ENCODE measurements at regions not wholly inside any gene's neighbourhood (a gene's known extent, or its start where the extent isn't known, plus 50 kb on each side); places are given as distances from the start of the nearest gene placed in this dataset.
"Not testable (repeated sequence)": the region's sequence is repeated elsewhere in the genome, so short reads cannot be mapped to it uniquely, and the experiment has no call there.

GRCh38 chr10:22824520-22824919 is 103.3 kb upstream of the ARMC3 start:
- DNase-seq = no peak

- no peak for DNase-seq
These were observed 104.7 kb upstream of the ARMC3 start for GRCh38 chr10:22823109-22823508.

DNA sequence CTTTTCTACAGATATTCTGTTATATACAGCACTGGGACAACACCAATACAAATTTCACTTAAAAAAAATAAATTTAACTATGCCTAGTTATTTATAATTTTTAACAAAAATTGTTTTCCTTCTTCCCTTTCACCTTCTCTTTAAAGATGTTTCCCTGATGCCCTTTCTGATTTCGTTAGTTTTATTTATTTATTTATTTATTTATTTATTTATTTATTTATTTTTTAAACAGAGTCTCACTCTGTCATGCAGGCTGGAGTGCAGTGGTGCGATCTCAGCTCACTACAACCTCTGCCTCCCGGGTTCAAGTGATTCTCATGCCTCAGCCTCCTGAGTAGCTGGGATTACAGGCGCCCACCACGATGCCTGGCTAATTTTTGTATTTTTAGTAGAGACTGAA is 105.9 kb upstream of the ARMC3 start:
- not testable (repeated sequence) for DNase-seq

DNA sequence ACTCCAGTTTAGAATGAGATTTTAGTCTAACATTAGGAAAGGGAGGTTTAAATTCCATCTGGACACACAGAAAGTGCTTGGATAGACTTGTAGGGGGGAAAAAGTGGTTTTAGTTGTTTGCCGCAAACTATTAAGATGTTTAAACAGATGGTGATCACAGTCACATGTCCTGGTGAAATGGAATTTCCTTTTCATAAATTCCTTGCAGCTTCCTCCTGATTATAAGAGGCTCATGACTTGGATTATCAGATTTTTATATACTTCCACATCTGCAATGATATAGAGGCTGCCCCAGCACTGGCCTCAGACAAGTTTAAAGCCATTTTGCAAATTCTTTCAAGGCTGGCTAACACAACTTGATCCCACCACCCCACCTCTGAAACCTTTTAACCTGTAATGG is 106.4 kb upstream of the ARMC3 start:
- no peak for DNase-seq

- peak; percentile 74 for DNase-seq
These were observed 101.9 kb upstream of the PIP4K2A start for GRCh38 chr10:22816298-22816653.

GRCh38 chr10:22810643-22811465 is 96.5 kb upstream of the PIP4K2A start:
- DNase-seq = no peak

- DNase-seq = no peak
These were observed 92.9 kb upstream of the PIP4K2A start for GRCh38 chr10:22807238-22807637.

DNA sequence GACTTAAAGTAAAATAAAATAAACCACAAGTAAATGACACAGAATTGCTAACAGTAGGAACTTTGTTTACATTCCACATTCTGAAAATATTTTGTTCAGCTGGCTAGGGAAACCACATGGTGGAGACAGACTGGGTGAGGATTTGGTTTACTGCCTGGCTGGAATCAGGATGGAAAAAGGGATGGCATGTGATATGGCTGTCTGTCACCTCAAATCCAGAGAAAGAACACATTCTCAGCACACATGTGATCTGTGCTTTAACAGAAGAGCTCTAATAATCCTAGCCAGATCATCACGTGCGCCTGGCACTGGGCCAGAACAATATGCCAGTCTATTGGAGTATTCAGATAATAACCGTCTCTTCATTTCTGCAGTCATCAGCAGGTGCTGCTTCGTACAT is 90.9 kb upstream of the PIP4K2A start:
- DNase-seq = no peak

- no peak for DNase-seq
These were observed 89.0 kb upstream of the PIP4K2A start for GRCh38 chr10:22803261-22803885.

DNA sequence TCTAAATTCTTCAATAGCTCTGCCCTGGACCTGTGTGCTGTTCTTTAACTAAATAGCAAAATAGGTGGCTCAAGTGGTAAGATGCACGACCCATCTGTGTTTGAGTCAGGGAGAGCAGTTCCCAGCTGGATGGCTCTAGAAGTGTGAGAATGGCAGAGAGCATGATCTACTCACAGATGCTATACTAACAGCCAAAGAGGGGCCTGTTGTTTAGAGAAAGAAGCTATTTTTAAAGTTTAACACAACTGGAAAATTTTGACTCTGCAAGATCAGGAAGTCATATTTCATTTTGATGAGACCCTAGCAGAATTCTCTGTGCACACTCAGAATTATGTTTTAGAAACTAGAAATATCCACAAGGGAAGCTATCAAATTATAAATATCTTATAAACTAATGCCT is 87.4 kb upstream of the PIP4K2A start:
- DNase-seq = no peak

DNA sequence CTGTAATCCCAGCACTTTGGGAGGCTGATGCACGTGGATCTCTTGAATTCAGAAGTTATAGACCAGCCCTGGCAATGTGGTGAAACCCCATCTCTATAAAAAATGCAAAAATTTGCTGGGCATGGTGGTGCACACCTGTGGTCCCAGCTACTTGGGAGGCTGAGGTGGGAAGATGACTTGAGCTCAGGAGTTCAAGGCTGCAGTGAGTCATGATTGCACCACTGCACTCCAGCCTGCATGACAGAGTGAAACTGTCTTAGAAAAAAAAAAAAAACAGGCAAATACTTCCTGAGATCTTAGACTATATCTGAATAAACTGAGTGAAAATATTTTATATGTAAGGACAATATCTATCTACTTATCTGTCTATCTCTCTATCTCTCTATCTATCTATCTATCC is 83.4 kb upstream of the PIP4K2A start:
- not testable (repeated sequence) for DNase-seq

DNA sequence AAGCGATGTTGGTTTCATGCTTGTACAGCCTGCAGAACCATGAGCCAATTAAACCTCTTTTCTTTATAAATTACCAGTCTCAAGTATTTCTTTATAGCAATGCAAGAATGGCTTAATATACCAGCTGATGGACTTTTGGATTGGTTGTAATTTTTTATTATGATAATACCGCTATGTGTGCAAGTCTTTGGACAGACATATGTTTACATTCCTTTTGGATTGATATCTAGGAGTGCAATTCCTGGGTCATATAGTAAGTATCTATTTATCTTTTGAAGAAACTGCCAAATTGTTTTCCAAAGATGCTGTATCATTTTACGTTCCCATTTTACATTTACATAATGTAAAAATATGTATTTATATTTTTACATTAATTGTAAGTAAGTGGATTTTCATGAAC is 81.2 kb upstream of the PIP4K2A start:
- DNase-seq = no peak

DNA sequence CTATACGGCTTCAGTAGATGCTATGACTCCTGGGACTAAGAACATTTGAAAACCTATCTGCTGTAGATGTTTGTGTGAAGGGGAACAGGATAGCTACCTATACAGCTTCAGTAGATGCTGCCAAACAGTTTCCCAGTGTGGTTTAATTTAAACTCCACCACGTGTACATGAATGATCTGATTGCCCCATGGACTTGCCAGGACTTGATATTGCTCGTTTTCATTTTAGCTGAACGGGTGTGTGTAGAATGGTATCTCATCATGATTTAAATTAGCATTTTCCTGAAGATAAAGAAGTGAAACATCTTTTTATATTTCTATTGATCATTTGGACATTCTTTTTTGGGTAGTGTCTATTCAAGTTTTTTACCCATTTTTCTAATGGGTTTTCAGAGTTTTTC is 77.8 kb upstream of the PIP4K2A start:
- DNase-seq = no peak

GRCh38 chr10:22791665-22792064 is 77.3 kb upstream of the PIP4K2A start:
- no peak for DNase-seq

DNA sequence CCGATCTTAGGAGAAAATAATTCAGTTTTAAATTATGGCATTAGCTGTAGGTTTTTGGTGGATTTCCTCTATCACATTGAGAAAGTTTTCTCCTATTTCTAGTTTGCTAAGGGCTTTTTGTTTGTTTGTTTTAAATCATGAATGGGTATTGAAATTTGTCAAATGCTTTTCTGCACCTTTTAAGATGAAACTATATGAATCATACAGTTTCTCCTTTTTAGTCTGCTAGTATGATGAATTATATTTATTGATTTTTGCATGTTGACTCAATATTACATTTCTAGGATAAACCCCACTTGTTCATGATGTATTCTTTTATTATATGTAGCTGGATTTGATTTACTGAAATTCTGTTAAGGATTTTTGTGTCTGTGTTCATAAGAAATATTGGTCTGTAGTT is 70.3 kb upstream of the PIP4K2A start:
- no peak for DNase-seq

DNA sequence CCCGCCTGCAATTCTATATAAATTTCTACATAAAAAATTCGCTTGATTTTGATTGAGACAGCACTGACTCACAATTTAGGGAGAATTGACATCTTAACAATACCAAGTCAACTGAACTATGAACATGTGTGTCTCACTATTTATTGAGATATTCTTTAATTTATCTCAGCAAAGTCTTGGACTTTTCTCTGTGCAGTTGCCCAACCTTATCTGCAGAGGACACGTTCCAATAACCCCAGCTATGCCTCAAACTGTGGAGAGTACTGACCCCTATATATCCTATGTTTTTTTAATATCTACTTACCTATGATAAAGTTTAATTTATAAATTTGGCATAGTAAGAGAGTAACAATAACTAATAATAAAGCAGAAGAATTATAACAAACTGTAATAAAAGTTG is 69.4 kb upstream of the PIP4K2A start:
- DNase-seq = no peak

DNA sequence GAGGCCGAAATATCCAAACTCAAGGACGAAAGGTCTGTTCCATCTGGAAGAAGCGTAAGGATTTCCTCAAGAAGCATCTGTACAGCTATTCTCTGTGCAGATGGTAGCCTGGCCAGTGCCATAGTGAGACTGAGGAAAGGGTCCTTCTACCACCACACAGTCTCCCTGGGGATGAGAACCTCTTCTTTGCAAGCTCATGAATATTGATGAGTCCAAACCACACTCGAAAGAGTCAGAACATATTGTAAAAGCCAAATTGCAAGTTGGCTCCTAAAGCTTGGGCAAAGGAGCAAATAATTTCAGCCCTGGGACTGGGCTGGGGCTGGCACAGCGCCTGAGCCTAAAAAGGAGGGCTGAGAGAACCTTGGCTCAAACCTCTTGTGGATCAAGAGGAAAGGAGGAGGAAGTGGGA is 66.1 kb upstream of the PIP4K2A start:
- DNase-seq = no peak

DNA sequence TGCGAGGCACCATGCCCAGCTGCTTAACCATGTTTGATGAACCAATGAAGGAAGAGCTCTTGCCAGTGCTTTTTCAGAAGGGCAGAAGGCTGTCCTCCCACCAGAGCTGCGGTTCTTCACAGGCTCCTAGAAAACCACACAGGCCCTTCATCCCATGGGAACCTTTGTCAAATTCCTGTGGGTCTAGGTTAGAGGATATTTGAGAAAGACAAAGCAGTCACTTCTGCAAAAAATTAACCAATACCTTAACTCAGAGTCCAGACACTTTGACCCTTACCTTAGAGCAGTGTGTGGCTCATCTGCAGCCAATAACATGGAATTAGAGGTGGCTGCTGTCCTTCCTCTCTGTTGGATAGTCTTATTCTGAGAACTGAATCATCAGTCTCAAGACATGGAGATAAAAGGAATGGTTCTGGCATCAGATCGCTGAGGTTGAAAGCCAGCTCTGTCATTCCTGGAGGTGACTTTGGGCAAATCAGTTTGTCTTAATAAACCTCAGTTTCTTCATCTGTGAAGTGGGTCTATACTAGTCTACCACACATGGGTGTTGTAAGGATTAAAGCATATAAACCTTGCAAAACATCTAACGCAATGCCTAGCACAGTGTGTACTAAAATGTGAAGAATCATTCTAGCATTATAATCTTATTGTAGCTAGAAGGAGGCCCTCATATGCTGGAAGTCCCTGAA is 65.1 kb upstream of the PIP4K2A start:
- DNase-seq = no peak

GRCh38 chr10:22774102-22774501 is 59.7 kb upstream of the PIP4K2A start:
- DNase-seq = no peak

- not testable (repeated sequence) for DNase-seq
These were observed 57.3 kb upstream of the PIP4K2A start for GRCh38 chr10:22771631-22772030.

DNA sequence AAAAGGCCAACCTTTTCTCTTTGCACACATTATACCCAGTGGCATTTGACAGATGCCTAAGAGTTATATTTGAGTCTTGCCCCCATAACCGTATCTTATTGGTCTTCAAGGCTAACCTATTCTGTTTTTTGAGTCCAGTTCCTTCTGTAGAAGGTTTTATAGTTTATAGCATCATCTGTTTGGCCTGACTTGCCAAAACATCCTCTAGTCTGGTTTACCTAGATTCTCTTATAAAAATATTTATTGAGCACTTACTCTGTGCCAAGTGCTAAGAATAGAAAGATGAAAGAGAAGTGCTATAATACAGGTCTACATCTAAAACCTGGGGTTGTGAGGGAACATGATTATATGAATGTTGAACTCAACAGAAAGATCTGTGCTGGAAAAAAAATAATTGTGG is 55.9 kb upstream of the PIP4K2A start:
- DNase-seq = no peak

GRCh38 chr10:22767859-22768258 is 53.5 kb upstream of the PIP4K2A start:
- no peak for DNase-seq

GRCh38 chr10:22766693-22767092 is 52.3 kb upstream of the PIP4K2A start:
- DNase-seq = no peak

Data from islet precursor cell (in vitro differentiated cells).